ENCODE measurements at regions not wholly inside any gene's neighbourhood (a gene's known extent, or its start where the extent isn't known, plus 50 kb on each side); places are given as distances from the start of the nearest gene placed in this dataset.

- Histone ChIP-seq H3K4me1 (ENCODE audit: control insufficient read depth, extremely low read depth, insufficient read depth, low read length) (peaks cover 3% of the 10 kb centered on the region), H3K9me1 (replicated peaks; ENCODE audit: control insufficient read depth, extremely low read depth, insufficient read depth, low read length) (no peaks in the 10 kb centered on the region), H3K9ac (replicated peaks; ENCODE audit: extremely low read depth, insufficient read depth, low read length) (no peak overlapping the region), H3K9me3 (replicated peaks; ENCODE audit: control insufficient read depth, insufficient read depth, low read length) (no peaks in the 10 kb centered on the region), H3K36me3 (ENCODE audit: control insufficient read depth in 2 of 2, extremely low read depth in 1 of 2, insufficient read depth in 2 of 2, low read length in 2 of 2) (no peaks in the 10 kb centered on the region), H4K20me1 (replicated peaks; ENCODE audit: control insufficient read depth, extremely low read depth, insufficient read depth, low read length) (no peaks in the 10 kb centered on the region), H3K4me3 (replicated peaks in 1 of 3; ENCODE audit: insufficient read depth in 1 of 3, low read depth in 1 of 3, low read length in 3 of 3) (no peak overlapping the region), H3K27ac (ENCODE audit: insufficient read depth, low read depth, low read length) (no peak overlapping the region), H3K27me3 (ENCODE audit: control insufficient read depth in 2 of 2, insufficient read depth in 2 of 2, low read length in 2 of 2) (no peaks in the 10 kb centered on the region), H3K4me2 (ENCODE audit: insufficient read depth, low read length) (no peak overlapping the region), H3K79me2 (ENCODE audit: control insufficient read depth, insufficient read depth, low read length) (no peaks in the 10 kb centered on the region), H2AFZ (ENCODE audit: low read depth, low read length) (no peak overlapping the region)
- intact Hi-C loops (cut with micrococcal nuclease) = no loop called here
- POLR2A ChIA-PET = no interaction called here
- DNase-seq (ENCODE audit: low read depth, low spot score) (no peak), FAIRE-seq (no peak)
- CTCF ChIA-PET = no interaction called here
- no peak for TF ChIP-seq EZH2 (IDR thresholded peaks at IDR 0.05; ENCODE audit: borderline replicate concordance, low read depth, low read length, severe bottlenecking)
- no peak for TF ChIP-seq GATA2 (IDR thresholded peaks at IDR 0.05; ENCODE audit: insufficient read depth, insufficient read length, low read depth, low read length)
- TF ChIP-seq FOS (IDR thresholded peaks at IDR 0.05; ENCODE audit: borderline replicate concordance, insufficient read depth, low read length) = no peak
- no peak for TF ChIP-seq JUN (IDR thresholded peaks at IDR 0.05; ENCODE audit: borderline replicate concordance, insufficient read depth, insufficient read length, low read depth)
- no peak for TF ChIP-seq MYC (IDR thresholded peaks at IDR 0.05; ENCODE audit: low read depth, low read length)
- no peak for TF ChIP-seq POLR2A (IDR thresholded peaks at IDR 0.05; ENCODE audit: low read depth, low read length)
- TF ChIP-seq MAX (IDR thresholded peaks at IDR 0.05; ENCODE audit: insufficient read depth, insufficient read length) = no peak
- no peak for TF ChIP-seq CTCF (IDR thresholded peaks at IDR 0.05; ENCODE audit: extremely low read depth in 1 of 2, insufficient read depth in 1 of 2, low read depth in 1 of 2, low read length in 2 of 2)
- TF ChIP-seq POLR2AphosphoS5 (IDR thresholded peaks at IDR 0.05; ENCODE audit: insufficient read depth, low read depth, low read length) = no peak
- dilution Hi-C loops (cut with MboI; ENCODE audit: extremely low pct_ligation_motif_present, low sequenced_read_pairs) = no loop called here
- BruUV-seq (replicated peaks) = no TSS peak
Observed at GRCh38 chr5:106660681-106661080, 1010.1 kb downstream of the EFNA5 start.

All from endothelial cell of umbilical vein (primary cell).